Colon (tissue), 2 donors: ENCODE measurements at regions not wholly inside any gene's neighbourhood (a gene's known extent, or its start where the extent isn't known, plus 50 kb on each side); places are given as distances from the start of the nearest gene placed in this dataset.

ENCODE experiments used
- FAIRE-seq: peaks from 2 replicates; lab custom pipeline; 2012; peaks lifted over from hg19 to GRCh38; lab: Jason Lieb, UNC
- donor health status: control.
- donor health status: control.

- no peak for FAIRE-seq
These were observed 266.1 kb downstream of the NDUFS4 start for GRCh38 chr5:53826504-53826903.

GRCh38 chr5:53827211-53827651 is 266.8 kb downstream of the NDUFS4 start:
- FAIRE-seq: no peak

GRCh38 chr5:53831496-53831895 is 271.1 kb downstream of the NDUFS4 start:
- no peak for FAIRE-seq
